Heart left ventricle (tissue), 16 donors: ENCODE measurements at regions not wholly inside any gene's neighbourhood (a gene's known extent, or its start where the extent isn't known, plus 50 kb on each side); places are given as distances from the start of the nearest gene placed in this dataset.

ENCODE experiments used
- ATAC-seq, 4 donors: fragments of 200-7000 bp; cut with Tn5 transposase; one replicate each; pipeline ENCODE4 v1.9.1; 2020 to 2022; ENCODE audit warnings: moderate library complexity in 4 of 4, mild to moderate bottlenecking in 3 of 4, moderate number of reproducible peaks in 1 of 4
- DNase-seq, 5 donors: peaks; one replicate each; pipeline ENCODE4 v3.0.0-alpha.2; 2020
- H3K27ac ChIP-seq, 12 donors: fragments of 200-600 bp; sonication (generic) in 4 of 12; one replicate each; pipeline versions ENCODE4 v1.5.0 to v1.8.0; 2016 to 2022; ENCODE audit warnings: mild to moderate bottlenecking in 2 of 12
- H3K27me3 ChIP-seq, 9 donors: fragments of 200-600 bp; sonication (generic) in 2 of 9; one replicate each; pipeline versions ENCODE4 v1.5.1 to v1.8.0; 2016 to 2022; ENCODE audit warnings: mild to moderate bottlenecking in 3 of 9
- H3K36me3 ChIP-seq, 9 donors: fragments of 200-600 bp; sonication (generic) in 2 of 9; one replicate each; pipeline versions ENCODE4 v1.5.0 to v1.8.0; 2018 to 2022; ENCODE audit warnings: mild to moderate bottlenecking in 2 of 9
- H3K4me1 ChIP-seq, 12 donors: fragments of 200-600 bp; sonication (generic) in 4 of 12; one replicate each; pipeline versions ENCODE4 v1.5.0 to v1.8.0; 2016 to 2022; ENCODE audit warnings: mild to moderate bottlenecking in 3 of 12
- H3K4me3 ChIP-seq, 12 donors: fragments of 200-600 bp; sonication (generic) in 4 of 12; one replicate each; pipeline versions ENCODE4 v1.5.0 to v1.8.0; 2017 to 2022; ENCODE audit warnings: mild to moderate bottlenecking in 9 of 12, moderate library complexity in 4 of 12
- H3K9me3 ChIP-seq, 12 donors: fragments of 200-600 bp; sonication (generic) in 4 of 12; one replicate each; pipeline versions ENCODE4 v1.5.0 to v1.8.0; 2016 to 2022; ENCODE audit warnings: mild to moderate bottlenecking in 1 of 12
- CTCF ChIP-seq, 12 donors: fragments of 200-600 bp; sonication (generic) in 4 of 12; IDR thresholded peaks; one replicate each; pipeline versions ENCODE4 v1.5.0 to v1.8.0; 2018 to 2022; ENCODE audit warnings: antibody characterized with exemption in 12 of 12, mild to moderate bottlenecking in 5 of 12
- POLR2A ChIP-seq, 2 donors: fragments of 450-650 bp; IDR thresholded peaks; one replicate each; pipeline ENCODE4 v1.6.1; 2017; ENCODE audit warnings: antibody characterized with exemption in 2 of 2, mild to moderate bottlenecking in 2 of 2, moderate library complexity in 2 of 2
- WGBS, 4 donors: extraction: QIAGEN DNeasy Blood & Tissue Kit in 2 of 4; methylation state at CpG; one replicate each; pipeline versions ENCODE4 v1.1.5 to v1.1.7; 2013 to 2018; 5-methylcytosine and 5-hydroxymethylcytosine counted together
- intact Hi-C, 10 donors: fragments of 100-400 bp; cut with DNase I; formaldehyde crosslinking; loops; one replicate each; pipeline versions ENCODE4 v1.11.1 to v1.14.2; 2022
- donor health status: ischemic (EF 13 %, LVEDD 7.1; RV severe dilation, severe dysfunction).
- donor health status: healthy with polysubstance abuse.
- donor health status: DM: no; HTN: yes; CAD: no.
- donor health status: DM: no; HTN: no; CAD: no.
- donor health status: ischemic (EF 25% LVEDD 6.9; RV normal size, moderate dysfunction).
- donor health status: ischemic (EF 25% LVEDD 5.7; RV mildly dilated, moderate dysfunction).
- donor health status: healthy.
- donor health status: DM: yes; HTN: yes; CAD: no.
- donor health status: ischemic (EF 35%, LVEDD 5.7; RV mildly dilated, moderate dysfunction).
- donor health status: nonischemic (EF 11% LVEDD 7.7; RV severe dilation, severe dysfunction).
- donor health status: DM: yes; HTN: yes; CAD: no.
- donor health status: PGD.
- donor health status: ischemic (EF 29% LVEDD 5.4; RV normal size, mild dysfunction).
- donor health status: nonischemic (EF 23%, LVEDD 6.1; RV moderate dilation, normal function).

- peak in 1 of 5 donors; percentile 34 for DNase-seq
Measured at GRCh38 chr2:128376241-128377041, 57.8 kb upstream of the HS6ST1 start.

GRCh38 chr2:128377071-128377910, 58.6 kb upstream of the HS6ST1 start:
- H3K4me3 ChIP-seq, result no peak overlapping the region
- H3K9me3 ChIP-seq, result no peaks in the 10 kb centered on the region
- intact Hi-C loops, result no loop called here
- H3K27ac ChIP-seq, result no peak overlapping the region
- WGBS, 4 donors, result 89 to 97% (median 92%) methylated on average over 15 to 16 of the region's 16 CpGs
- TF ChIP-seq POLR2A (IDR thresholded peaks at IDR 0.05) (no peak), CTCF (IDR thresholded peaks at IDR 0.05) (no peak)
- peak in 2 of 5 donors; percentile 11 to 51 for DNase-seq
- peaks cover 7 to 39% (median 25%) of the 10 kb centered on the region in 12 donors for H3K4me1 ChIP-seq
- ATAC-seq, result no peak
- H3K36me3 ChIP-seq, result no peaks in the 10 kb centered on the region
- H3K27me3 ChIP-seq, result no peaks in the 10 kb centered on the region

More at GRCh38 chr2:128376241-128377041, 57.8 kb upstream of the HS6ST1 start:
- no peak for ATAC-seq
- no peaks in the 10 kb centered on the region for H3K36me3 ChIP-seq
- H3K4me1 ChIP-seq, result peaks cover 7 to 35% (median 23%) of the 10 kb centered on the region in 12 donors
- no peak for TF ChIP-seq POLR2A (IDR thresholded peaks at IDR 0.05)
- TF ChIP-seq CTCF (IDR thresholded peaks at IDR 0.05), result no peak
- no peaks in the 10 kb centered on the region for H3K27me3 ChIP-seq
- H3K9me3 ChIP-seq, result no peaks in the 10 kb centered on the region
- no peak overlapping the region for H3K4me3 ChIP-seq
- 89 to 97% (median 93%) methylated on average over 14 to 17 of the region's 17 CpGs for WGBS, 4 donors
- intact Hi-C loops, result no loop called here
- H3K27ac ChIP-seq, result no peak overlapping the region

- TF ChIP-seq POLR2A (IDR thresholded peaks at IDR 0.05), result no peak
- no peak for TF ChIP-seq CTCF (IDR thresholded peaks at IDR 0.05)
- Histone ChIP-seq H3K27ac (peak overlapping the region in 6 of 12 donors; percentile 20 to 62 (median 50)), H3K4me3 (no peak overlapping the region), H3K36me3 (no peaks in the 10 kb centered on the region), H3K9me3 (no peaks in the 10 kb centered on the region), H3K27me3 (no peaks in the 10 kb centered on the region), H3K4me1 (peaks cover 7 to 39% (median 25%) of the 10 kb centered on the region in 12 donors)
- peak in 1 of 5 donors; percentile 61 for DNase-seq
- ATAC-seq, result no peak
- 85 to 90% (median 87%) methylated on average over 10 to 16 of the region's 16 CpGs for WGBS, 4 donors
- intact Hi-C loops, result no loop called here
Measured at GRCh38 chr2:128378231-128379020, 59.8 kb upstream of the HS6ST1 start.
